GM10266 (cell line): ENCODE measurements at regions not wholly inside any gene's neighbourhood (a gene's known extent, or its start where the extent isn't known, plus 50 kb on each side); places are given as distances from the start of the nearest gene placed in this dataset.

Source experiments
- DNase-seq: peaks from one replicate; pipeline ENCODE4 v3.0.0; 2012; ENCODE audit errors: extremely low spot score
- TF ChIP-seq, protein P1 (sequence below): IDR thresholded peaks from 2 replicates; pipeline ENCODE4 v1.5.1; 2012; ENCODE audit warnings: mild to moderate bottlenecking, low read depth; ENCODE audit not compliant: control insufficient read depth, insufficient read depth; ENCODE audit errors: missing control alignments

DNA sequence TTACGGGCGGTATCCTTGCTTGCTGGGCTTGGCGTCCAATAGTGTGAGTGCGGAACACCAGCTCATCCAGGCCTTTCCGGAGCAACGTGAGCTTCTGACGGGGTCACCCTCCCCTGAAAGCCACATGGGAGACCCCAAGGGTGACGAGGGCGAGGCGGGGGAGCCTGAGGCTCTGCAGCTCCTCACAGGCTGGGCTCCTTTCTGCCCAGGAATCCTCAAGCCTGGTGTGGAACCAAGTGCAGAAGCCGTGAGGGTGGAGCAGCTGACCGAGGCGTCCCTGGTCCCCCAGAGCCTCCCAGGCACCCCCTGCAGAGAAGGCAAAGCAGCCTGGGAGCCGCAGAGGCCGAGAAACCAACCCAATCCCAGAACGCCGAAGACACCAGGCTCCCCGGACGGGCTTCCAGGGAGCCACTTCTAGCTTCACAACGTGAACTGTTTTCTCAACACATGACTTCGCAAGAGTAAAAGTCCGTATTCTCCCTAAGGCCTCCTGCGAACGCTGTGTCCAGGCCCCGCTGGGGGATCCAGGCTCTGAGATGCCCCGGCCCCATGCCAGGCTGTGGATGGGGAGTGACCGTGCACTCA lies 530.3 kb downstream of the BRD1 start:
- no peak for DNase-seq
- TF ChIP-seq, protein P1, sequence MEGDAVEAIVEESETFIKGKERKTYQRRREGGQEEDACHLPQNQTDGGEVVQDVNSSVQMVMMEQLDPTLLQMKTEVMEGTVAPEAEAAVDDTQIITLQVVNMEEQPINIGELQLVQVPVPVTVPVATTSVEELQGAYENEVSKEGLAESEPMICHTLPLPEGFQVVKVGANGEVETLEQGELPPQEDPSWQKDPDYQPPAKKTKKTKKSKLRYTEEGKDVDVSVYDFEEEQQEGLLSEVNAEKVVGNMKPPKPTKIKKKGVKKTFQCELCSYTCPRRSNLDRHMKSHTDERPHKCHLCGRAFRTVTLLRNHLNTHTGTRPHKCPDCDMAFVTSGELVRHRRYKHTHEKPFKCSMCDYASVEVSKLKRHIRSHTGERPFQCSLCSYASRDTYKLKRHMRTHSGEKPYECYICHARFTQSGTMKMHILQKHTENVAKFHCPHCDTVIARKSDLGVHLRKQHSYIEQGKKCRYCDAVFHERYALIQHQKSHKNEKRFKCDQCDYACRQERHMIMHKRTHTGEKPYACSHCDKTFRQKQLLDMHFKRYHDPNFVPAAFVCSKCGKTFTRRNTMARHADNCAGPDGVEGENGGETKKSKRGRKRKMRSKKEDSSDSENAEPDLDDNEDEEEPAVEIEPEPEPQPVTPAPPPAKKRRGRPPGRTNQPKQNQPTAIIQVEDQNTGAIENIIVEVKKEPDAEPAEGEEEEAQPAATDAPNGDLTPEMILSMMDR = no peak

DNA sequence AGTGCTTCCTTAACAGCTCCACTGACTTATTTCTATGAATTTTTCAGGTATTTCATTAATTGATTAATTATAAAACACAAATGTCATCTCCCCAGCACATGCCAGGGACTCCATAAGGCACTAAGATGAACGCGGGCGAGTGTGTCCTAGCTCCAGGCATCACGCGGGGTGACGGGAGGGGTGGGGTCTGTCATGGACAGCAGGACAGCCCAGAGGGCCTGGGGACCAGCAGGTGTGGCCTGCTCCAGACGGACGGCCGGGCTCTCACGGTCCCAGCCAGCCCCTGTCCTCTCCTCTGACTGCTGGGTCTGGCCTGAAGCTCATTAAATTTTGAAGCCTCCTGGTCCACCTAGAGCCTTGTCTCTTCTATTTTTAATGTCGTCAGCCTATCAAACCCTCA lies 531.1 kb downstream of the BRD1 start:
- DNase-seq = no peak
- TF ChIP-seq, protein P1 = no peak

DNA sequence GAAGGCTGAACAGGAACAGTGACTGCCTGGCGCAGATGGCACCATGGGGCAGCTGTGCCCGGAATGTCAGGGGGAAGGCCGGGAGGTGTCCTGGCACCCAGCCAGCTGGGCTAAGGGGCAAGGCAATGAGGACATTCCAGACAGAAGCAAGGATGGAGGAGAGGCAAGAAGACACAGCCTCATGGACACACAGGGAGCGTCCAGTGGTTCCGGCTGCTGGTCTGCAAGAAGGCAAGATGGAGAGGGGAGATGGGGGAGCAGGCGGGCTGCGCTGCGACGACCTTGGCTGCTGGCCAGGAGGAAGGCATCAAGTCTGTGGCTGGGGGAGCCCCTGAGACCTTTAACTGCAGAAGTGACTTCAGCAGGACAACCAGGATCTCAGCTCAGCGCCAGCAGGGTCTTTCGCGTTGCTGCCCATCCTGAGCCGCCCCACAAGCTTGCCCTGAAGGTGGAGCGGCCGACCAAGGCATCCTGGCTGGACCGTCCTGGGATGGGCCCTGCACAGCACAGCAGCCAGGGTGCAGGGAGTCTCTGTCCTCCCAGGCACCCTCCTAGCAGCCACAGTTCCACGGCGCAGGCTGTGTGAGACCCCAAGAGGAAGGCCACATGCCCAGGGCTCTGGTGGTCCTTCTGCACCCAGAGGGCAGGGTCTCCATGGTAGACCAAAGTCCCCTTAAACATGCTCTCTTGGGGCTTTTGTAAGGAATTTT lies 531.7 kb downstream of the BRD1 start:
- no peak for DNase-seq

DNA sequence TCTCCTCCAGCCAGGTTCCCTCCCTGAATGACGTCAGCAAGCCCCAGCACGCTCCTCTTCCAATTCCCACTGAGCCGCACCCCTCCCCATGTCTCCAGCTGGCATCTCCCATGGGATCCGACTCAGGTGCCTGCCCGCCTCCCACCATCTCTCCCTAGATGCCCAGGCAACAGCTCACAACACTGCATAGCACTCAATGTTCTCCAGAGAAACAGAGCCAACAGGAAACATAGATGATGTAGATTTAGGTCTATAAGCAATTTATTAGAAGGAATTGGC lies 532.3 kb downstream of the BRD1 start:
- TF ChIP-seq, protein P1 = no peak
- DNase-seq = no peak

More for the DNA sequence above, 531.7 kb downstream of the BRD1 start:
- TF ChIP-seq, protein P1 = no peak

DNA sequence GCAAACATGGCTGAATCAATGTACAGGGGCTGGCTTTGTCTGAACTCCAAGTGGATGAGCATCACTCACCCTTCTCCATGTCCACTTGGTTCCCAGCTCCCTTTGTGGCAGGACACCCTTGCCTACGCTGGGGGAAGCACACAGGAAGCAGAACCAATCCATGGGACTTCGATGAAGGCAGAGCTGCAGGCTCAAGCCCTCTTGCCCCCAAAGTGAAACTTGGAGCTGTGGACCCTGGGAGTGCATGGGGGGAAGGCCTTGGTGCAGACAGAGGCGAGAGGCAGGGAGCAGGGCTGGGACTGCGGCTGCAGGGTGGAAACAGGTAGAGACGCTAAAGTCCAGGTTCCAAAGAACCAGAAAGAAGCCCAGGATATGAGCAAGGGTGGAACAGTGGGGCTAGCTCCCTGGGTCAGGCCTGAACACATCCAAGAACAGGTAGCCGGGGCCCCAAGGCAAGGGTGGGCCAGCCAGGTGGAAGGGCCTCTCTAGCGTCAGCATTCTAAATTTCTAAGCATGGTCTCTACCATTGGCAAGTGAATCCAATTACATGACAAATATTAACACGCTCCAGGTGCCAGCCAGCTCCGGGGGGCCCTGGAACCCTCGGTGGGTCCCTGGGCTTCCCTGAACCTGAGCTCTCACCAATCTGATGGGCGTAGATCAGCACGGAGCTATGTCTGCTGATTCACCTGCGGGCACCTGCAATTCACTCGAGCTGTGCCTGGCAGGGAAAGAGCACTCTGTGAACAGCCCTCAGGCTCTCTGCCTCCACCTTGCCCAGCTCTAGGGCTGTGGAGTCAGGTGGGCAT lies 532.8 kb downstream of the BRD1 start:
- TF ChIP-seq, protein P1 = no peak
- DNase-seq = no peak

DNA sequence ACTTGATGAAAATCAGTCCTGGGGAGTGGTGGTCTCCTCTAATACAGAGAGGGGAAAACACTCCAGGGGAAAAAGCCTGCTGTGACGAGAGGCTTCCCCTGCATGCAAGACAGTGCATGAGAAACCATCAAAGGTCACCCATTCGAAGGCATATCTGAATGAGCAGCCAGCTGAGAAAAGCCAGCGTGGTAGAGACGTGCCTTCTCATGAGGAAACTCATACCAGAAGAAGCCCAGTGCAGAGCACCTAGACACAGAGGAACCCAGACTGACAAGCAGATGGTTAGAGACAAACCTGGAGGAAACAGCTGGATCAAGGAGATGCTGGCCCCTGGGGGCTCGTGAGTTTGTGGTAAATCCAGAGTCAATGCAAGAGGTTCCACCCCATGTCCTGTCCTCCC lies 534.8 kb downstream of the BRD1 start:
- TF ChIP-seq, protein P1 = no peak
- DNase-seq = no peak

DNA sequence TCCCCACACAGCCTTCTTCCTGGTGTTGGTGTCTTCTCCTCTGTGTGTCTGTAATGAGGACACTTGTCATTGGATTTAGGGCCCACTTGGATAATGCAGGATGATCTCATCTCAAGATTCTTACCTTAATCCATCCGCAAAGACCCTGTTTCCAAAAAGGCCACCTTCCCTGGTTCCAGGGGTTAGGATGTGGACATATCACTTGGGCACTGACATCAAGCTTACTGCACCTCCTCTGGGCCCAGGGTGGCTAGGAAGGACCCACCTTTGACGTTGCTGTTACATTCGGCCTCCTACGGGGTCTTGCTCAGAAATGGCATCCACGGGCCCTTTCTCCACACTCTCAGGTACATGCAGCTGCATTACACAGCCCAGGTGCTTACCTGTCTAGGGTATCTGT lies 535.9 kb downstream of the BRD1 start:
- DNase-seq = no peak
- TF ChIP-seq, protein P1 = no peak
